HepG2 (cell line): ENCODE measurements at regions not wholly inside any gene's neighbourhood (a gene's known extent, or its start where the extent isn't known, plus 50 kb on each side); places are given as distances from the start of the nearest gene placed in this dataset.

Source experiments
- ATAC-seq: fragments of 200-7000 bp; cut with Tn5 transposase; 3 replicates; pipeline ENCODE4 v1.9.1; 2020; ENCODE audit warnings: mild to moderate bottlenecking, moderate library complexity
- BruUV-seq: library from RNA; stranded (reverse); fragments of 400-500 nt; replicated peaks from 2 replicates; lab custom pipeline; 2021; lab: Mats Ljungman, UMichigan
- CTCF ChIA-PET: fragments of 300-600 bp; formaldehyde crosslinking; extraction: SDS; loops from one replicate; lab custom pipeline; 2021; ENCODE audit warnings: low total read pairs, inconsistent platforms, low intra/inter-chr PET ratio; lab: Yijun Ruan, JAX
- POLR2A ChIA-PET: fragments of 350-600 bp; sonication (Branson Sonifier 250); formaldehyde crosslinking; loops from one replicate; lab custom pipeline; 2020; ENCODE audit warnings: antibody characterized with exemption, inconsistent platforms; lab: Yijun Ruan, JAX
- DNase-seq: peaks from one replicate; pipeline ENCODE4 v3.0.0-alpha.2; 2015; ENCODE audit warnings: low spot score
- FAIRE-seq: peaks from 3 replicates; lab custom pipeline; 2011; peaks lifted over from hg19 to GRCh38; lab: Jason Lieb, UNC
- H2AFZ ChIP-seq: one replicate; pipeline ENCODE4 v1.6.1; 2011; ENCODE audit warnings: low read length, inconsistent platforms
- H3K27ac ChIP-seq: fragments of 300-600 bp; 3 replicates; pipeline ENCODE4 v1.8.0; 2011; ENCODE audit warnings: mixed run types, mild to moderate bottlenecking, mixed read lengths, low read length, inconsistent platforms; ENCODE audit not compliant: insufficient read depth; ENCODE audit errors: extremely low read length
- H3K27me3 ChIP-seq, 2 experiments: fragments of 200-600 bp in 1 of 2; 2 replicates in 1 of 2; 3 replicates in 1 of 2; pipeline versions ENCODE4 v1.6.0 to v1.8.0; 2011; ENCODE audit warnings: low read length in 2 of 2, mild to moderate bottlenecking in 2 of 2, moderate library complexity in 2 of 2, inconsistent platforms in 1 of 2; ENCODE audit not compliant: insufficient read depth in 2 of 2, control insufficient read depth in 1 of 2
- H3K36me3 ChIP-seq, 2 experiments: fragments of 200-600 bp in 1 of 2; replicated peaks in 1 of 2; 2 replicates in 1 of 2; 3 replicates in 1 of 2; pipeline versions ENCODE4 v1.5.1 to v1.8.0; 2011; ENCODE audit warnings: low read length in 2 of 2, inconsistent platforms in 1 of 2; ENCODE audit not compliant: insufficient read depth in 2 of 2, control insufficient read depth in 1 of 2
- H3K4me1 ChIP-seq: 2 replicates; pipeline ENCODE4 v1.5.1; 2012; ENCODE audit warnings: low read length, inconsistent platforms; ENCODE audit not compliant: insufficient read depth
- H3K4me2 ChIP-seq: 2 replicates; pipeline ENCODE4 v1.6.0; 2011; ENCODE audit warnings: low read depth, low read length, inconsistent platforms
- H3K4me3 ChIP-seq, 3 experiments: fragments of 200-600 bp in 1 of 3; sonication (generic), shearing (Covaris generic) in 1 of 3; replicated peaks in 1 of 3; 2 replicates each; pipeline ENCODE4 v1.5.1; 2011 to 2016; ENCODE audit warnings: low read length in 3 of 3, inconsistent platforms in 2 of 3, low read depth in 2 of 3, mild to moderate bottlenecking in 2 of 3, control low read depth in 1 of 3, mixed read lengths in 1 of 3; ENCODE audit not compliant: insufficient read depth in 1 of 3
- H3K79me2 ChIP-seq: one replicate; pipeline ENCODE4 v1.6.1; 2011; ENCODE audit warnings: low read length, inconsistent platforms; ENCODE audit not compliant: insufficient read depth
- H3K9ac ChIP-seq: 2 replicates; pipeline ENCODE4 v1.6.0; 2011; ENCODE audit warnings: mild to moderate bottlenecking, low read depth, low read length, inconsistent platforms; ENCODE audit not compliant: insufficient read depth
- H3K9me3 ChIP-seq: 2 replicates; pipeline ENCODE4 v1.5.1; 2012; ENCODE audit warnings: mild to moderate bottlenecking, low read length
- H4K20me1 ChIP-seq: 2 replicates; pipeline ENCODE4 v1.6.0; 2011; ENCODE audit warnings: inconsistent platforms, mild to moderate bottlenecking, low read length, moderate library complexity; ENCODE audit not compliant: insufficient read depth
- ATM ChIP-seq: fragments of 450-650 bp; IDR thresholded peaks from 2 replicates; pipeline ENCODE4 v1.7.1; 2017; ENCODE audit warnings: mild to moderate bottlenecking, borderline replicate concordance
- HNRNPK ChIP-seq: fragments of 200-400 bp; formaldehyde crosslinking; IDR thresholded peaks from 2 replicates; pipeline ENCODE4 v1.6.1; 2018; ENCODE audit warnings: low read length, low read depth, moderate library complexity, mild to moderate bottlenecking; ENCODE audit not compliant: poor library complexity, severe bottlenecking
- KLF16 ChIP-seq, 2 experiments: sonication (generic) in 1 of 2; formaldehyde crosslinking in 1 of 2; IDR thresholded peaks; 2 replicates each; pipeline versions ENCODE4 v1.6.1 to v1.8.0; 2016 to 2023; ENCODE audit warnings: missing genetic modification reagents in 2 of 2, missing compliant biosample characterization in 1 of 2
- NFE2L2 ChIP-seq: fragments of 150-350 bp; IDR thresholded peaks from 2 replicates; pipeline ENCODE4 v1.6.1; 2014; ENCODE audit warnings: low read length
- NFKB2 ChIP-seq: sonication (generic); formaldehyde crosslinking; IDR thresholded peaks from 2 replicates; pipeline ENCODE4 v1.4.0; 2020; ENCODE audit warnings: missing genetic modification reagents, borderline replicate concordance
- NFYB ChIP-seq: sonication (generic); formaldehyde crosslinking; IDR thresholded peaks from 2 replicates; pipeline ENCODE4 v1.4.0; 2020; ENCODE audit warnings: missing genetic modification reagents
- PCBP2 ChIP-seq: fragments of 200-400 bp; formaldehyde crosslinking; optimal IDR thresholded peaks from 2 replicates; pipeline ENCODE3; 2018; ENCODE audit warnings: low read length, low read depth; ENCODE audit not compliant: poor library complexity, severe bottlenecking
- PITX1 ChIP-seq: sonication (generic); formaldehyde crosslinking; IDR thresholded peaks from 2 replicates; pipeline ENCODE4 v1.5.1; 2020; ENCODE audit warnings: mild to moderate bottlenecking, missing genetic modification reagents
- RCOR2 ChIP-seq: IDR thresholded peaks from 2 replicates; pipeline ENCODE4 v1.6.1; 2016; ENCODE audit warnings: missing biosample characterization, missing genetic modification reagents
- SCMH1 ChIP-seq: sonication (generic); formaldehyde crosslinking; IDR thresholded peaks from 2 replicates; pipeline ENCODE4 v1.9.0; 2021; ENCODE audit warnings: missing genetic modification reagents, mild to moderate bottlenecking, borderline replicate concordance
- SUZ12 ChIP-seq: fragments of 150-350 bp; IDR thresholded peaks from 2 replicates; pipeline ENCODE4 v1.6.1; 2014; ENCODE audit warnings: low read depth, low read length
- ZNF275 ChIP-seq: sonication (generic); formaldehyde crosslinking; IDR thresholded peaks from 2 replicates; pipeline ENCODE4 v1.8.0; 2022; ENCODE audit warnings: missing genetic modification reagents, mild to moderate bottlenecking, inconsistent platforms, borderline replicate concordance
- ZNF629 ChIP-seq: sonication (generic); formaldehyde crosslinking; conservative IDR thresholded peaks from 2 replicates; pipeline ENCODE4 v1.5.0; 2020; ENCODE audit warnings: missing genetic modification reagents
- ZNF7 ChIP-seq: IDR thresholded peaks from 2 replicates; pipeline ENCODE4 v1.6.1; 2016; ENCODE audit warnings: missing biosample characterization, missing genetic modification reagents
- ZNF773 ChIP-seq: sonication (generic); formaldehyde crosslinking; IDR thresholded peaks from 2 replicates; pipeline ENCODE4 v1.4.0; 2020; ENCODE audit warnings: missing genetic modification reagents, borderline replicate concordance
- WGBS: methylation state at CpG from one replicate; pipeline ENCODE4 v1.1.6; 2017; ENCODE audit warnings: low lambda C conversion rate; 5-methylcytosine and 5-hydroxymethylcytosine counted together
- in situ Hi-C: cut with HindIII; loops from 2 replicates; pipeline ENCODE4 v1.10.0; 2017; ENCODE audit warnings: low pct_unique_long_range_greater_than_20kb; ENCODE audit not compliant: extremely low pct_ligation_motif_present
- intact Hi-C: fragments of 100-400 bp; cut with micrococcal nuclease; formaldehyde crosslinking; loops from one replicate; pipeline ENCODE4 v1.10.0; 2022; ENCODE audit not compliant: unreplicated experiment

GRCh38 chr13:55483626-55484158, 1657.0 kb upstream of the PRR20A start:
- DNase-seq: no peak
- H3K4me2 ChIP-seq: no peak overlapping the region
- in situ Hi-C loops (no loop called here), intact Hi-C loops (no loop called here)
- H3K27me3 ChIP-seq: no peaks in the 10 kb centered on the region
- no TSS peak for BruUV-seq
- no peak for ATAC-seq
- no peak for FAIRE-seq
- no peak overlapping the region for H3K27ac ChIP-seq
- no peaks in the 10 kb centered on the region for H4K20me1 ChIP-seq
- TF ChIP-seq SUZ12 (no peak), KLF16 (CRISPR knock-in tag; IDR thresholded peaks at IDR 0.05) (no peak), PITX1 (no peak), PCBP2 (no peak), ZNF773 (CRISPR knock-in tag) (no peak), ZNF7 (no peak), ZNF629 (CRISPR knock-in tag) (no peak), ZNF275 (CRISPR knock-in tag) (no peak), HNRNPK (no peak), NFKB2 (CRISPR knock-in tag) (no peak), ATM (no peak), SCMH1 (no peak), NFE2L2 (no peak), NFYB (no peak), RCOR2 (CRISPR knock-in tag) (no peak)
- H3K36me3 ChIP-seq: no peaks in the 10 kb centered on the region
- H3K9me3 ChIP-seq: peaks cover 50% of the 10 kb centered on the region
- no peak overlapping the region for H3K9ac ChIP-seq
- WGBS: 0% methylated on average over 3 of the region's 3 CpGs
- no peak overlapping the region for H3K4me3 ChIP-seq
- H3K4me1 ChIP-seq: no peaks in the 10 kb centered on the region
- no peaks in the 10 kb centered on the region for H3K79me2 ChIP-seq
- no peak overlapping the region for H2AFZ ChIP-seq
- ChIA-PET CTCF (no interaction called here), POLR2A (no interaction called here)
